ENCODE measurements at regions not wholly inside any gene's neighbourhood (a gene's known extent, or its start where the extent isn't known, plus 50 kb on each side); places are given as distances from the start of the nearest gene placed in this dataset.
"Not testable (repeated sequence)": the region's sequence is repeated elsewhere in the genome, so short reads cannot be mapped to it uniquely, and the experiment has no call there.

DNA sequence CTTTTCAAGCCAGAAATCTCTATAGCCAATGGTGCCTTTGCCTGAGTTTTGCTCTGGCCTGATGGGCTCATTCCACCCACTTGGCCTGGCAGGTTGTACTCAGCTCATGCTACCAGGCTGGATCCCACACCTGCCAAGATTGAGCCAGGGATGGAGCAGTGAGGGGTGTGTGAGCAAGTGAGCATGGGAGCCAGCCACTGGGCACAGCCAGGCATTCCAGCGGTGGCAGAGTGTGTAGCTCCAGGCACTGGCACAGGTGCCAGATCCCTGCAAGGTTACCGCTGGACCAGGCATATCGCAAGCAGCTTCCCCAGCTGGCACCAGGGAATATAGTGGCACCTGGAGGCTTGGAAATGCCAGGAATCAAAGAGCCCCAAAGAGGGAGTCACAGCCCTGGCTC lies 2395.6 kb upstream of the C9orf72 start:
- no peak for DNase-seq

DNA sequence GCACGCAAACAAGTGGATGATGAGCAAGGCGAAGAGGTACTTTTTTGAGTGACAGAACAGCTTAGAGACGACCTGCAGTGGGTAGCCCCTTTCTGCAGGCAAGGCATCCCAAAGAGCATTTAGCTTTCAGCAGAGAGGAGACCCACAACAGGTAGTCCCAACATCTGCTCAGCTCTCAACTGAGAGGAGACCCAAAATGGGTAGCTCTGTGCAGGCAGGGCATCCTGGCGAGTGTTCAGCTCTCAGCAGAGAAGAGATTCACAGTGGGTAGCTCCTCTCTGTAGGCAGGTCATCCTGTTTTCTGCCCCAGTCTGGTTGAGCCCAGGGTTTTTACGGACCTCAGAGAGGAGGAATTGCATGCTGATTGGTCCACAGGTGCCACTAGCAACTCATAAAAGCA lies 2396.1 kb upstream of the C9orf72 start:
- no peak for DNase-seq

DNA sequence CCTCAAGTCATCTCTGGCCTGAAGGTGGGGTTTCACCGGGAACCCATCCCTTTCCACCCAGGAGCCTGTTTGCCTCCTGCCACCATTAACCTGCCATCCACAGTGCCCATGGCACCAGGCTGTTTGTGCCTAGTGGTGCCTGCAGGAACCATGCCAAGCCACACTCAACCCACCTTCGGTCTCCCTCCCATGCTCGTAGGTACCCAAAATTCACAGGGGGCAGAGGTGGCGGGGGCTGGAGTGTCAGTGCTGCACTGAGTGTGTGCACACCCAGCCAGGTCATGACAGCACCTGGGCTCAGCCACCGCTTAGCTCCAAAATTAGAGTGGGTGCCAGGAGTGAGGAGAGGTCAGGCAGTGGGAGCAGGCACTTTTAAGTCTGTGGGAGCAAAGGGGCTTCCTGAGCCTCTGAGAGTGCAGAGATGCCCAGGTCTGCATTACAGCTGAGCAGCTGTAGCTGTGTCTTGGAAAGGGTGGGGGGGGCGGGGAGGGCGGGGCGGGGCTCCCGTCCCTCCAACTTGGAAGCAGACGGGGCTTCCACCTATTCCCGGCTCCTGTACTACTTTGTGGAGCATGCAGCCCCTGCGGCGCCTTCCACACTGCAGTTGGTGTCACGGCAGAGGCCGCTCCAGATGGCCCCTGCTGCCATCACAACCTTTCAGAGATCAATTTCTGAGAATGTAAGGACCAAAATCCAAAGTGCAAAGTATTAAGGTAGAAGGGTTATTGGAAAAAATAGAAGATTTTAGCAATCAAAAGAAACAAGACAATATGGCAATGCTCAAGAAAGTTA lies 2396.8 kb upstream of the C9orf72 start:
- no peak for DNase-seq

DNA sequence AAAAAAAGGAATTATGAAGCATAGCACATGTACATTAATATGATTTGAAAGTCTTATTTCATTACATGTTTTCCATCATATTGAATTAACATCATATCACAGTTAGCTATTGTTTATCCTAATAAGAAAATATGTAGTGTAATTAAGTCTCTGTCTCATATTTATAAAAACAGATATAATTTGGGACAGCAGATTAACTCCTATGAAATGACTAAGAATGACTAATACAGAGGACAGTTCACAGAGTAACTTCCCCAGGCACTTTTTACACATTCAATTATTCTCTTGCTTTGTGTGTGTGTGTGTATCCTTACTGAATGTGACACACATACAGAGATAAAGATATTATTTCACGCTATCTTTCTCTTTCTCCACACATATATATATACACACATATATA lies 2400.9 kb upstream of the C9orf72 start:
- DNase-seq, result no peak

DNA sequence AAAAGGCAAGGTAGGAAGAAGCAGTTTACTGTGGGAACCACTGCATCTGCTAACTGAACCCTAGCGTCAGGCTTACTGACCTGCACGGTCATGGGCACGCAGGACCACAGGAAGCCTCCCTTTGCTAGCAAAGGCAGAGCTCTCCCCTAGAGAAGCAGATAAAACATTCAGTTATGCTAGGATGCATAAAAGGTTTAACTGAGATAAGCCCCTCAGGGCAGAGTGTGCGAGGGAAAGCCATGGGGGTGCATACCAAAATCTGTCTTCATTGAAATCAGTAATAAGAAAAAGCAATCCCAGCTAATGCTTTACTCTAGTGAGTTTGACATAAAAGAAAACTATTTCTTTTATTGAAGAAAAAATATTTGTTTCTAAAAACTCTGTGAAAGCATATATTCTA lies 2403.7 kb upstream of the C9orf72 start:
- no peak for DNase-seq

DNA sequence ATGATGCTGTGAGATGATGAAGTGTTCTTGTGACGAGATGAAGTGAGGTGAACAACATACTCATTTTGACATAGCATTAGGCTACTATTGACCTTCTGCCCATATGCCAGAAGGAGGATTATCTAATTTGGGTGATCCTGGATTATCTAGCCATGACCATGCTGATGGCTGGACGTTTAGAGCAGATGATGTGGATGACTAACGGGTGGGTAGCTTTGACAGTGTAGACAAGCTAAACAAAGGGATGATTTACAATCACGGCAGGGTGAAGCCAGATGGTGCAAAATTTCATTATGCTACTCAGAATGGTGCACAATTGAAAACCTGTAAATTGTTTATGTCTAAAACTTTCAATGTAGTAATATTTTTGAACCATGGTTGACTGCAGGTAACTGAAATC lies 2403.4 kb upstream of the ACO1 start:
- no peak for DNase-seq

DNA sequence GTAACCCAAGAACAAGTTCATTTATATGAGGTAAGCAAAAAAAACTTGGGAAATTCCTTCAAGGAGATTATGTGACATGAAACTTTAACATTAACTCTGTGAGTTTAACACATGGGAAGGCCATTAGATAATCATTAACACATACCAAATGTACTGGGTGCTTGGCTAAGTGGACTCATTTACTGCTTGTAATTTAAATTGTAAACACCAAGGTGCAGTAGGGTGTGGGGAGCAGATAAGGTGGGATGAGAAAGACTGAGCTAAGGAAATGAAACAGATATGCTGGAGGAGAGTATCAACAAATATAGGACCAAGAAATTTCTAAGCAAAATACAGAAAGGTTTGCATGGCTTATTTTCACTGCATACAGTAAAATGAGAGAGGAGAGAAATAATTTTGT lies 2384.8 kb upstream of the ACO1 start:
- no peak for DNase-seq

DNA sequence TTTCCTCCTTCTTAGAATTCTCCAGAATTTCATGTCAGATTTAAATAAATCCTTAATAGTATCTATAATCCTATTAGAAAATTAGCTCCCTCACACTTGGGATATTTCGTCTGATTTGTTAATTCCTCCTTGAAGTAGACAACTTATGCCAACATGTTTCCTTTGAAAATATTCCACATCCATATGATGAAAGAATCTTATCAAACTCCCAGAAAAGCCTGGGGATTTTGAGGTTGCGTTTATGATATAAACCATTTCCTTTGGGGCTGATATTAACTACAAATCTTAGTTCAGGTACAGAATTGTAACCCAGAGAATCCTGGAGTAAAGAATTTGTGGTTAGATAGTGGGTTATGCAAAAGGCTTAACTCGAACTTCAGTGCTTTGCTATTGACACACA lies 2373.8 kb upstream of the ACO1 start:
- no peak for DNase-seq

DNA sequence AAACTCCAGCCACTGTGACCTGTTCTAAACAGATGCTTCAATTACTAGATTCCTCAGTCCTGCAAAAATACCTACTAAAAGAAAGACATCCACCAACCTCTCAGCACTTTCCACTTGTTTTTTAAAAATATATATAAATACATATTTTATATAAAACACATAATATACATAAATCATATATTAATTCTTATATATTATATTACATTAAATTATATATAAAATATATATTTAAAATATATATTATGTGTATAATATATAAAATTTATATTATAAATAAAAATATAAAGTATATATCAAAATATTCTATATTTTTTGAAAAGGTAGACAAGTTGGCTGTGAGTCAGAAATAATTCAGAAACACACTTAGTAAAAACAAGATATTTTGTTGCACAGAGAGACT lies 2371.8 kb upstream of the ACO1 start:
- no peak for DNase-seq

DNA sequence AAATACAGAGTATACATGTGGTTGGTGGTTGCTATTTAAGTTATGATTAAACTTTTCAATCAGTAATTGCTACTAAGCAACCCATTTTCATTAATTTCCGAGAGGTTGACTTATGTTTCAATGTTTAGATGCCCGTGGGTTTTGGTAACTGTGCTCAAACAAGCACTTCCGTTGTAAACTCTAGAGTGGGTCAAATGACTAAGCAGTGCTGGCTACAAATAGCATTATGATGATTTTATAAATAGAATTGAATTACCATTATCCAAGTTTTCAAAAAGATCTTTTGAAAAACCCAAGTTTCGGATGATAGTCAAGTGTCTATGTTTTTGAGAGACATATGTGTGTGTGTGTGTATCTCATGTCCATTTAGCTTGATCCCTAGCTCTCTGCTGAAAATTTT lies 2369.4 kb upstream of the ACO1 start:
- DNase-seq, result no peak

DNA sequence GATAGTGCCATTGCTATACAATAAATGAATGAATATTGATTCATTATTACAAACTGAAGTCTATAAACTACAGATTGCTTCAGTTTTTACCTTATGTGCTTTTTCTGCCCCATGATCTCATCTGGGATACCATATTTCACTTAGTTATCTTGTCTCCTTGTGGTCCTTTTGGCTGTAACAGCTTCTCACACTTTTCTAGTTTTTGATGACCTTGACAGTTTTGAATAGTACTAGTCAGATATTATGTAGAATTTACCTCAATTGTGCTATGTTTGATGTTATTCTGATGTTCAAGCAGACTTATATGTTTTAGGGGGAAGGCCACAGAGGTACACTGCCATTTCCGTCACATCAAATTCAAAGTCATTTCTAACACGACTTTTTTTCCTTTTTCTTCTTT lies 2364.3 kb upstream of the ACO1 start:
- DNase-seq, result no peak

DNA sequence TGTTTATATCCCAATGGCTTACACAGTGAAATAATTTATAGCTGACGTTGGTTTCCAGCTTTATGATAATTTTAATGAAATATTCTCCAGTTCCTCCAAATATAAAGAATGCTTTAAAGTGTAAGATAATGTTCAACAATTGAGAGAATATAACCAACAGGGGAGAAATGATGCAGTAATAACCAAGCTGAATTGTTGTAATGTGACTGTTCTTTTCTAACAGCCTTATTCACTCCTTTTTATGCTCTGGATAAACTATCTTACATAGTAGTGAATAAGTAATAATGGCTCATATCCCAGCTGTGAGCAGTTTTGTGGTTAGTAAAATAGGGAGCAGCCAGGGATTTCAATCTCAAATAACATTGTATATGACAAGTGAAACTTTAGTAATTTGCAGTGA lies 2348.7 kb upstream of the ACO1 start:
- DNase-seq, result no peak

DNA sequence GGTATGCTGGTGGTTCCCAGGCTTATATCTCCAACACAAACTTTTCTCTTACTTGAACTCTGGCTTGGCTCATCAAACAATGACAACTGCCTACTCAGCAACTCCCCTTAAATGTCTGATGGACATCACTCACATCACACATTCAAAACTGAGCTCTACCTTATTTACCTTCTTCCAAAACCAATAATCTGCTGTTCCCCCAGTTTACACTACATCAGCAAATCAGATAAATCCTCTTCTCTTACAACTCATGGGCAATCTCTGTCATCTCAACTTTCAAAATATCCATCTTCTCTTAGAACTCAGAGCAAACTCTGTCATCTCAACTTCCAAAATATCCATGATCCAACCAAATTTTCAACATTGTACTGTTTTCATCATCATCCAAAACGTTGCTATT lies 2347.9 kb upstream of the ACO1 start:
- no peak for DNase-seq

DNA sequence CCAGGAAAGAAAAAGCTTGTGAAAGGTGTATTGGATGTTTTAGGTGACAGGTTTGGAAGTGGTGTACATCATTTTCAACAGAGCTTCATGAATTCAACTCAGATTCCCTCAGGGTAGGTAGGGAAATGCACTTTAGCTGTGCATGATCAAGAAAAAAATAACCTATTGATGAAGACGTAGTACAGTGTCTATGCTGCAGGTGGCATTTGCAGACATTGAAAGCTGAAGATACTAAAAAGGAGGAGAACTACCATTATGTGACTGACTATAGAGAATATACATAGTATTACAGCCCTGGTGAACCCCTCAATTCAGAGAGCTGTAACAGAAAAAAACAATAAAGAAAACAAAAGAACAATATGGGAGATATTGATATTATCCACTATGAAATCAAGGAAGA lies 2344.7 kb upstream of the ACO1 start:
- no peak for DNase-seq

DNA sequence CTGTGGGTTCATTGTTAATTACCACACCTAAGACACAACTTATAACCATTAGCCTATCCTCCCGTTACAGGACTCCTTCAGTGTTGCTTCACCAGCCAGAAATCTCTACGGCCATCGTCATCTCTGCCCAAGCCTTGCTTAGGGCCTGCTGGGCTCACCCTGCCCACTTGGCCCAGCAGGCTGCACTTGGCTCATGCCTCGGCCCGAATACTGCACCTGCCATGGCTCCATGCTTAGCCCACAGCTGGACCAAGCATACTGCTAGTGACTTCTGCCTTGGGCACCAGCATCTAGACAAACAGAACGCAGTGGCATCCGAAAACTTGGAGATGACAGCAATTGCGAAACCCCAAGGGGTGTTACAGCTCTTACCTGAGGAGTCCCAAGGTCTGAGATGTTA lies 2336.0 kb upstream of the ACO1 start:
- DNase-seq, result no peak

DNA sequence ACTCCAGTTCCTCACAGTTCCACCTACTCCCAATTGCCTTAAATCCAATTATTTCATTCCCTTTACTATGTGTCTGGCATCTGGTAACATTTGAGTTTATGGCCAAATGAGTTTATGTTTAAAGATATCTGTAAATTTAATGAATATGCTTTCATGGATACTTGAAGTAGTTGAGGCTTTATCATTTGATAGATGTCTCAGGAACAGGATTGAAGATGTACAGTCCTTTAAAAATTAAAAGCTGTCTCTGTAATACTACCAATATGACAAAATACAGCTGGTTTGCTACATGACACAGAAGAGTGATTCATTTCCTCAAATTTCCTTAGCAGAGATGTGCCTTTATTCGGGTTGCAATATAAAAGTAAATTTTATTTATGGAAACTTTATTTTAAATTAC lies 2326.0 kb upstream of the ACO1 start:
- no peak for DNase-seq

DNA sequence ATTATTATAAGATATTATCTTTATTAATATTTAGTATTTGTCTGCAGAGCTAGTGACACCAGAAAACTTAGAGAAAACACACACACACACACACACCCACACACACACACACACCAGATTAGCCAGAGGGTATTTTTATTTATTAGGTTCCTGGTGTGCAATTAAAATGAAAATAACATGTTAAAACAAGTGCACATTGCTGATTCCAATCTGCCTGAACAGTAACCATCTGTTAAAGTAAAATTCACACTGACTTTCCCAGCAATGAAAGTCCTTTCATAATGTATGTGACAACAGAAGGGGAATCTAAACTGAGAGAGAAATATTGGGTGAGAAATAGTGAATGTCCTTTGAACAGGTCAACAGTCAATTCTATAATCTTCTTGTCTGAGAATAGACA lies 2323.5 kb upstream of the ACO1 start:
- DNase-seq, result no peak

DNA sequence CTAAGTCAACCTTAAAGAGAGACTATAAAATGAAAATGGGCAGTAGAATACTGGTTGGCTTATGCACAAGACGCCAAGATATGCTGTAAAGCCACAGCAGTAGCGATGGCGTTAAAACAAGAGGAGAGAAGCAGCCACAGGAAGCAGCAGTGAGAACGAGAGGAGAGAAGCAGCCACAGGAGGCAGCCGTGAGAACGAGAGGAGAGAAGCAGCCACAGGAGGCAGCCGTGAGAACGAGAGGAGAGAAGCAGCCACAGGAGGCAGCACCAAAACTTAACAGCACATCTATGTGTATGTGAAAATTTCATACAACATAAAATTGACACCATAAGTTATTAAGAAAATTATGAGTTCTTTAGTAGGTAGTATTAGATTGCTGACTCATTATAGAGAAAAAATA lies 2318.6 kb upstream of the ACO1 start:
- DNase-seq, result no peak

DNA sequence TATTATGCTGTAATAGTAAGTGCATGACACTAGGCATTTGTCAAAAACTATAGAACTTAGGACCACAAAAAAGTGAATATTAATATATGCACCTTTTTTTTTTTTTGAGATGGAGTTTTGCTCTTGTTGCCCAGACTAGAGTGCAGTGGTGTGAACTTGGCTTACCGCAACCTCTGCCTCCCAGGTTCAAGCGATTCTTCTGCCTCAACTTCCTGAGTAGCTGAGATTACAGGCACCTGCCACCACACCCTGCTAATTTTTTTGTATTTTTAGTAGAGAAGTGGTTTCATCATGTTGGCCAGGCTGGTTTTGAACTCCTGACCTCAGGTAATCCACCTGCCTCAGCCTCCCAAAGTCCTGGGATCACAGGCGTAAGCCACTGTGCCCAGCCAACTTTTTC lies 2315.2 kb upstream of the ACO1 start:
- not testable (repeated sequence) for DNase-seq

DNA sequence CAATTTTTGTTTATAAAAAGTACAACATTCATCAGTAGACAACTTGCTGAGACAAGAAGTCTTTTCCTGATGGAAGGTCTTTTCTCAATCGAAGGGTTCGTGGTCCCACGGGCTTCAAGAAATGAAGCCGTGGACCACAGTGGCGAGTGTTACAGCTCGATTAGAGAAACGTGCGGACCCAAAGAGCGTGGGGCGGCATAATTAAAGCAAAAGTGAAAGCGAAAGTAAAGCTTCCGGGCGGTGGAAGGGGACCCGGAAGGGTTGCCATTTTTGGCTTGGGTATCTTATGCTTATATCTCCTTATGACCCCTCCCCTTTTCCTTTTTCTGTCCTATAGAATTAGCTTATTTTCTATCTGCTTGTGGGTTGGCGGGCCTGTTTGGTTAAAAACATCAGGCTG lies 2309.4 kb upstream of the ACO1 start:
- no peak for DNase-seq

DNA sequence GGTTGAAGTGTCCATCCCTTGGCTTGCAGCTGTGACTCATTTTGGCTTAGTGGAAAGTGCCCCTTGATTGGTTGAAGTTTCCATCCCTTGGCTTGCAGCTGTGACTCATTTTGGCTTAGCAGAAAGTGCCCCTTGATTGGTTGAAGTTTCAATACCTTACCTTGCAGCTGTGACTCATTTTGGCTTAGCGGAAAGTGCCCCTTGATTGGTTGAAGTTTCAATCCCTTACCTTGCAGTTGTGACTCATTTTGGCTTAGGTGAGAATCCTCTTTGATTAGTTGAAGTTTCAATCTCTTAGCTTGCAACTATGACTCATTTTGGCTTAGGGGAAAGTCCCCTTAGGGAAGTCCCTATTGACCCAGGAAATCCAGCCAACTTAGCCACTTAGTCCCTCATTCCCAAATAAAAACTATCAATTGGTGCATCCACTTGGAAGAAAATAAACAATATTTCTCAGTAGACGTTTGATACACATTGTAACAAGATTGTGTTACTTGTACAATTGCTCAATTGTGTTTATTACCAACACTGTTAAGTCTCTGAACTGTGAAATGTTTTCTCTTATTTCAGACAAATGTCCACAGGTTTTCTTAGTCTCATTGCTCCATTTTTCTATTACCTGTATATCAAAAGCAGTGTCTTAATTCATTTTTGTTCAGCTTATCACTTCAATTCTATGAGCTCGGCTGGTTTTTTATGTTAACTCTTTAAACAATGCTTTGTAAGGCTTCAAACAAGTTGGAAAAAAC lies 2308.8 kb upstream of the ACO1 start:
- DNase-seq, result no peak

DNA sequence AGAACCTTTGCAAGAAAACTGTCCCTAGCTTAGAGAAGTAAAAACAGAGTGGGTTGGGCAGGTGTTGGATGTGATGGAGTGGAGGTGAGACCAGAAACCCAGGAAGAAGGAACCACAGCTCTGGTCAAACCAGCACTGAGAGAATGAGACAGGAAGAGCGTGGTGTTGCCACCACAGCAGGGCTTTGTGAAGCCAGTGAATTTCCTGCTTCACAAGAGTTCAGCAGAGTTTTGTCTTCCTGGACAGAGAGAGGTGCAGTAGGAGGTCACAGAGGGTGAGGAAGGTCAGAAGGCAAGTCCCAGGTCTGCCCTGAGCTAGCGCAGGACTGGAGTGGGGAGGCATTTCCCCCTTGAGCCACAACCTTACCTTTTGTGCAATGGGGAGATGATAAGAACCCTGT lies 2306.2 kb upstream of the ACO1 start:
- no peak for DNase-seq

DNA sequence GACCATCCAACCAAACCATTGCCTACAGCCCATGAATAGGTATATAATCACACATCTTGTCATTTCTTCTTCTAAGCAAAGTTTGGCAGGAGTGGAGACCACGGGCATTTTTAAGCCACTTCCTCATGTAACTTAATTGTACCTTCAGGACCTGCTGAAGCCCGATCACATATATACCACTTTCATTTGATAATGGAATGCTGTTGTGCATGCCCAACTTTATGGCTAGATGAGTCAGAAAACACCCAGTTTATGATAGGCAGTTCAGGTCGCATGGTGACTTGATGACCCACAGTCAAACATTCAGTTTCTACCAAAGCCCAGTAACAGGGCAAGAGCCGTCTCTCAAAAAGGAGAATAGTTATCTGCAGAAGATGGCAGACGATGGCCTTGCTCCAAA lies 2295.0 kb upstream of the ACO1 start:
- DNase-seq, result no peak

DNA sequence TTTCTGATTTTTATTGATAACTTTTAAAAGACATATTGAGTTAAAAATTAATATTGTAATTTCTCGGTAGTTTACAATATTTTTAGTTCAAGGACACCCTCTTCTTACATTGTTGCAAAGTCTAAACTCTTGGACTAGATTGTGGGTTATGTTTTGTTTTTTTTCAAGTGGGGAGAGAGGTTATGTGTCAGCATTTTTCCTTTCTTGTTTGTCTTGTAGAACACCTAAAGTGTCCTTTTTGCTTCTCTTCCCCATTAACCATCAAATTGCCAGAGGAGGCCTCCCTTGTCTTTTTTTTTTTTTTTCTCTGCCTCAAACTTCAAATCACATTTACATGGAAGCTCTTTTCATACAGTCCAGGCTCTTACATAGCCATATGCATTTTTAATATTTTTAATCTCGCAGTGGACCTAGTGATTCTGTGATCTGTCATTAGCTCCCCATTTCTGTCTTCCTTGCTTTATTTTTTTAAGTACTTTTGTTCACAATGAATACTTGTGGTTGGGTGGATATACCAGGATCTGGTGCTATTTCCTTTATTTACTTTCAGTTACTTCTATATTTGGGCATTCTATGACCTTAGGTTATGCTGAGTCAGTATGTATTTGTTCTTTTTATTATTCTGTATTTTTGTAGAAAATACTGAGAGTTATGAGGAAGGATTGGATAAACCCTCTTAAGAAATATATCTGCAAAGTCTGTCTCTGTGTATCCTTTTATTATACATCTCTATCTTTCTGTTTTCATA lies 2280.6 kb upstream of the ACO1 start:
- no peak for DNase-seq
